Sigmoid colon (tissue), 6 donors: ENCODE measurements at regions not wholly inside any gene's neighbourhood (a gene's known extent, or its start where the extent isn't known, plus 50 kb on each side); places are given as distances from the start of the nearest gene placed in this dataset.

Experiments used
- DNase-seq: peaks from one replicate; pipeline ENCODE4 v3.0.0-alpha.2; 2019
- H3K27ac ChIP-seq, 4 donors: fragments of 200-600 bp; sonication (generic); one replicate each; pipeline ENCODE4 v1.5.1; 2016 to 2019; ENCODE audit warnings: mild to moderate bottlenecking in 1 of 4
- H3K27me3 ChIP-seq, 3 donors: fragments of 200-600 bp; sonication (generic); one replicate each; pipeline ENCODE4 v1.5.1; 2019; ENCODE audit warnings: mild to moderate bottlenecking in 1 of 3
- H3K36me3 ChIP-seq, 4 donors: fragments of 200-600 bp; sonication (generic); one replicate each; pipeline ENCODE4 v1.5.1; 2016 to 2019
- H3K4me1 ChIP-seq, 4 donors: fragments of 200-600 bp; sonication (generic); one replicate each; pipeline ENCODE4 v1.5.1; 2017 to 2019
- H3K4me3 ChIP-seq, 4 donors: fragments of 200-600 bp; sonication (generic); one replicate each; pipeline ENCODE4 v1.5.1; 2017 to 2019; ENCODE audit warnings: mild to moderate bottlenecking in 2 of 4, moderate library complexity in 1 of 4
- H3K9me3 ChIP-seq, 4 donors: fragments of 200-600 bp in 3 of 4; sonication (generic) in 3 of 4; one replicate each; pipeline versions ENCODE4 v1.5.1 to v1.6.1; 2013 to 2019
- EP300 ChIP-seq, 4 donors: sonication (generic); formaldehyde crosslinking; IDR thresholded peaks; one replicate each; pipeline ENCODE4 v1.6.1; 2017; ENCODE audit warnings: antibody characterized with exemption in 4 of 4
- POLR2A ChIP-seq, 2 donors: fragments of 450-650 bp; IDR thresholded peaks; one replicate each; pipeline ENCODE4 v1.6.1; 2016; ENCODE audit warnings: antibody characterized with exemption in 2 of 2, mild to moderate bottlenecking in 2 of 2, moderate library complexity in 2 of 2
- POLR2AphosphoS5 ChIP-seq, 4 donors: sonication (generic); formaldehyde crosslinking; IDR thresholded peaks; one replicate each; pipeline ENCODE4 v1.6.1; 2017; ENCODE audit warnings: antibody characterized with exemption in 4 of 4
- WGBS, 2 donors: extraction: QIAGEN DNeasy Blood & Tissue Kit; methylation state at CpG; one replicate each; pipeline ENCODE4 v1.1.7; 2013; 5-methylcytosine and 5-hydroxymethylcytosine counted together
- intact Hi-C: fragments of 100-400 bp; cut with DNase I; formaldehyde crosslinking; loops from one replicate; pipeline ENCODE4 v1.15.1; 2023
- TF ChIP-seq, protein P1 (sequence below), 4 experiments: fragments of 450-650 bp in 3 of 4; fragments of 200-600 bp in 1 of 4; IDR thresholded peaks; one replicate each; pipeline ENCODE4 v1.5.1; 2016 to 2019; ENCODE audit warnings: antibody characterized with exemption in 4 of 4, mild to moderate bottlenecking in 3 of 4, moderate library complexity in 2 of 4
- donor health status: healthy with polysubstance abuse.
- donor health status: healthy.

DNA sequence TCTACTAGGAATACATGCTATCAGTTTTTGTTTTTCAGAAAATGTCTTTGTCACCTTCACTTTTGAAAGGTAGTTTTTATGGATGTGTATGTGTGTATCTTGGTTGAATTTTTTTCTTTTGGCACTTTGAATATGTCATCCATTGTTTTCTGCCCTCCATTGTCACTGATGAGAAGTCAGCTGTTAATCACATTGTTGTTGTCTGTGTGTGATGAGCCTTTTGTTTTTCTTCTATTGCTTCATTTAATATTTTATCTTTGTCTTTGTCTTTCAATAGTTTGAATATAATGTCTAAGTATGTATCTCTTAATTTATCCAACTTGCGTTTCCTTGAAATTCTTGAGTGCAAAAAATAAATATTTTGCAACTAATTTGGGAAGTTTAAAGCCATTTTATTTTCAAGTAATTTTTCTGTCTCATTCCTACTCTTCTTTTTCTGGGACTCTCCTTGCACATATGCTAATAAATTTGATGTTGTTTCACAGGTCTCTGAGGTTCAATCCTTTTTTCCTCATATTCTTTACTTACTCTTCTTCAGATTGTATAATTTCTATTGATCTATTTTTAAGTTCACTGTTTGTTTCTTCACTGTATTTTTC, 546.9 kb upstream of the GHITM start:
- no peaks in the 10 kb centered on the region for H3K36me3 ChIP-seq
- intact Hi-C loops: no loop called here
- 93 to 94% methylated on average over 1 of the region's 1 CpG for WGBS, 2 donors
- TF ChIP-seq EP300 (IDR thresholded peaks at IDR 0.05): no peak
- TF ChIP-seq POLR2AphosphoS5 (IDR thresholded peaks at IDR 0.05): no peak
- TF ChIP-seq, protein P1, sequence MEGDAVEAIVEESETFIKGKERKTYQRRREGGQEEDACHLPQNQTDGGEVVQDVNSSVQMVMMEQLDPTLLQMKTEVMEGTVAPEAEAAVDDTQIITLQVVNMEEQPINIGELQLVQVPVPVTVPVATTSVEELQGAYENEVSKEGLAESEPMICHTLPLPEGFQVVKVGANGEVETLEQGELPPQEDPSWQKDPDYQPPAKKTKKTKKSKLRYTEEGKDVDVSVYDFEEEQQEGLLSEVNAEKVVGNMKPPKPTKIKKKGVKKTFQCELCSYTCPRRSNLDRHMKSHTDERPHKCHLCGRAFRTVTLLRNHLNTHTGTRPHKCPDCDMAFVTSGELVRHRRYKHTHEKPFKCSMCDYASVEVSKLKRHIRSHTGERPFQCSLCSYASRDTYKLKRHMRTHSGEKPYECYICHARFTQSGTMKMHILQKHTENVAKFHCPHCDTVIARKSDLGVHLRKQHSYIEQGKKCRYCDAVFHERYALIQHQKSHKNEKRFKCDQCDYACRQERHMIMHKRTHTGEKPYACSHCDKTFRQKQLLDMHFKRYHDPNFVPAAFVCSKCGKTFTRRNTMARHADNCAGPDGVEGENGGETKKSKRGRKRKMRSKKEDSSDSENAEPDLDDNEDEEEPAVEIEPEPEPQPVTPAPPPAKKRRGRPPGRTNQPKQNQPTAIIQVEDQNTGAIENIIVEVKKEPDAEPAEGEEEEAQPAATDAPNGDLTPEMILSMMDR (IDR thresholded peaks at IDR 0.05): no peak
- no peak for TF ChIP-seq POLR2A (IDR thresholded peaks at IDR 0.05)
- DNase-seq: no peak
- H3K4me3 ChIP-seq: no peak overlapping the region
- peaks cover 0 to 5% (median 2%) of the 10 kb centered on the region in 4 donors for H3K9me3 ChIP-seq
- H3K4me1 ChIP-seq: no peaks in the 10 kb centered on the region
- no peaks in the 10 kb centered on the region for H3K27me3 ChIP-seq
- no peak overlapping the region for H3K27ac ChIP-seq

DNA sequence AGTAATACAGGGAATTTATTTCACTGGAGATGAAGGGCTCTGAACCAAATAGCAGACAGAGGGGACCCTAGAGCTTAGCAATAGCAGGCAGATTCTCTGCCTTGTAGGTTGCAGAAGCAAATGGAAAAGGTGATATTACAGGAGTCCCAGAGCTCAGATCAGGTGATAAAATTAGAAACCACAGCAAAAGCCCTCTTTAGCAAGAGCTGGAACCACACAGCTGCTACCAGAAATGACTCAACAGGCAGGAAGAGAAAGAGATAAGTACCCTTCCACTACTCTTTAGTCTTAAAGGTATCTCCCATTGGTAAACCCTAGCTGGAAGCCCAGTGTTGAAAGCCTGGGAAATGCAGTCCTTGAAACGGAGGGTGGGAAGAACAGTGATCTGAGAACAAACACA, 535.6 kb upstream of the GHITM start:
- TF ChIP-seq POLR2AphosphoS5 (IDR thresholded peaks at IDR 0.05) (no peak), POLR2A (IDR thresholded peaks at IDR 0.05) (no peak), EP300 (IDR thresholded peaks at IDR 0.05) (no peak)
- TF ChIP-seq, protein P1 (IDR thresholded peaks at IDR 0.05): no peak
- Histone ChIP-seq H3K4me1 (no peaks in the 10 kb centered on the region), H3K36me3 (no peaks in the 10 kb centered on the region), H3K9me3 (no peaks in the 10 kb centered on the region), H3K27ac (no peak overlapping the region), H3K27me3 (no peaks in the 10 kb centered on the region), H3K4me3 (no peak overlapping the region)
- 67 to 69% methylated on average over 1 of the region's 1 CpG for WGBS, 2 donors
- intact Hi-C loops: no loop called here
- DNase-seq: no peak

DNA sequence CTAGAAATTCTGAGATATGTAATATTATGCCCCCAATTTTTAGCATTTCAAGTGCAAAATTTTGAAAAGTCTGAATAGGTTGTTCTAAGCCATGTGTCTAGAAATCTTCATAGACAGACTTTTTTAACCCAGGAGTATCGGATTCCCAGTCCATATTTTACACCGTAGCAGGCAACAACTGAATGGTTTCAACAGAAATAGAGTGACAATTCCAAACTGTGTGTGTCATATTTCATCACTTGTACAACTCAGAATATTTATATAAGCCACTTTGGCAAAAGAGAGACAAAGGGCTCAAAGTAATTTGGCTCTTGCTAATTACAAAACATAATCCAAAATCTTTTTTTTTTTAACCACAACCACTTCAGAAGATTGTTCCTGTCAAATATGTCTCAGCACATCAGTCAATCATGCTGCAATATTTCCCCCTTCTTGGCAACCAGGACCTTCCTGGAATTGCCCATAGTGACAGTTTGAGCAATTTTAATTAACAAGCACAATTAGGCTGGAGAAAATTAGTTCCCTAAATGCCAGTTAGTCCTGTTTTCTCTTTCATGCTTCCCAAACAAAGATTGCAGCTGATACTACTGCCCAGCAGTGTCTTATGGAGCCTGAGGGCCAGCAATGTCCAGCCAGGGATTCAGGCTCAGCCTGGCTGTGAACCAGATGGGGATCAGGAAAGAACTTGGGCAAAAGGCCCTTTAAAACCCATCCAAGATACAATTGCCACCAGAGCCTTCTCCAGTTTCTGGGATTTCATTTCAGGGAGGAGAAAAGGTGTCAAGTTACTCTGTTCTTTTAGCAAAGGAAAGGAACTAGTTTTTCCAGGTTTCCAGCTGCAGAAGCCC, 533.3 kb upstream of the GHITM start:
- Histone ChIP-seq H3K27me3 (no peaks in the 10 kb centered on the region), H3K27ac (no peak overlapping the region), H3K36me3 (no peaks in the 10 kb centered on the region), H3K9me3 (no peaks in the 10 kb centered on the region), H3K4me1 (no peaks in the 10 kb centered on the region), H3K4me3 (no peak overlapping the region)
- intact Hi-C loops: no loop called here
- 74 to 81% methylated on average over 2 of the region's 2 CpGs for WGBS, 2 donors
- TF ChIP-seq POLR2A (IDR thresholded peaks at IDR 0.05) (no peak), EP300 (IDR thresholded peaks at IDR 0.05) (no peak), POLR2AphosphoS5 (IDR thresholded peaks at IDR 0.05) (no peak)
- TF ChIP-seq, protein P1 (IDR thresholded peaks at IDR 0.05): no peak
- DNase-seq: no peak

DNA sequence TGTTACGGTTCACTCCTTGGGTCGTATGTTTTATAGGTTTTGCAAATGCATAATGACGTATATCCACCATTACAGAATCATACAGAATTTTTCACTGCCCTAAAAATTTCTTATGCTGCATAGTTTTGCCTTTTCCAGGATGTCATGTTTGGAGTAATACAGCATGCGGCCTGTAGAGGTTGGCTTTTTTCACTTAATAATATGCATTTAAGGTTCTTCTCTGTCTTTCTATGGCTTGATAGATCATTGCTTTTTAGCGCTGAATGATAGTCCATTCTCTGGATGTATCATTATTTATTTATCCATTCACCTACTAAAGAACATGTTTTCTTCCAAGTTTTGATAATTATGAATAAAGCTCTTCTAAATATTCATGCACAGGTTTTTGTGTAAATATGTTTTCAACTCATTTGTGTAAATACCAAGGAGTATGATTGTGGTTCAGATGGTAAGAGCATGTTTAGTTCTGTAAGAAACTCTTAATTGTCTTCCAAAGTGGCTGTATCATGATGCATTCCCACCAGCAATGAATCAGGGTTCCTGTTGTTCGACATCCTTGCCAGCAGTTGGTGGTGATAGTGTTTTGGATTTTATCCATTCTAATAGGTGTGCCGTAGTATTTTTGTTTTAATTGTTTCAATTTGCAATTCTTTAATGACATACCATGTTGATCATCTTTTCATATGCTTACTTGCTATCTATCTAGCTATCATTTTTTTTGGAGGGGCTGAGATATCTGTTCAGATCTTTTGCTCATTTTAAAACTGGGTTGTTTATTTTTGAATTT, 531.2 kb upstream of the GHITM start:
- no peaks in the 10 kb centered on the region for H3K9me3 ChIP-seq
- WGBS, 2 donors: 87 to 93% methylated on average over 7 of the region's 7 CpGs
- intact Hi-C loops: no loop called here
- no peak overlapping the region for H3K4me3 ChIP-seq
- H3K27me3 ChIP-seq: no peaks in the 10 kb centered on the region
- H3K27ac ChIP-seq: no peak overlapping the region
- TF ChIP-seq, protein P1 (IDR thresholded peaks at IDR 0.05): no peak
- TF ChIP-seq POLR2AphosphoS5 (IDR thresholded peaks at IDR 0.05) (no peak), EP300 (IDR thresholded peaks at IDR 0.05) (no peak), POLR2A (IDR thresholded peaks at IDR 0.05) (no peak)
- no peaks in the 10 kb centered on the region for H3K4me1 ChIP-seq
- no peaks in the 10 kb centered on the region for H3K36me3 ChIP-seq
- no peak for DNase-seq
